HG03175 (cell line): ENCODE measurements at regions not wholly inside any gene's neighbourhood (a gene's known extent, or its start where the extent isn't known, plus 50 kb on each side); places are given as distances from the start of the nearest gene placed in this dataset.

ENCODE experiments used
- ATAC-seq: cut with Tn5 transposase; IDR thresholded peaks from one replicate; pipeline ENCODE4 v1.9.1; 2021; ENCODE audit warnings: mild to moderate bottlenecking, moderate library complexity; ENCODE audit not compliant: unreplicated experiment

DNA sequence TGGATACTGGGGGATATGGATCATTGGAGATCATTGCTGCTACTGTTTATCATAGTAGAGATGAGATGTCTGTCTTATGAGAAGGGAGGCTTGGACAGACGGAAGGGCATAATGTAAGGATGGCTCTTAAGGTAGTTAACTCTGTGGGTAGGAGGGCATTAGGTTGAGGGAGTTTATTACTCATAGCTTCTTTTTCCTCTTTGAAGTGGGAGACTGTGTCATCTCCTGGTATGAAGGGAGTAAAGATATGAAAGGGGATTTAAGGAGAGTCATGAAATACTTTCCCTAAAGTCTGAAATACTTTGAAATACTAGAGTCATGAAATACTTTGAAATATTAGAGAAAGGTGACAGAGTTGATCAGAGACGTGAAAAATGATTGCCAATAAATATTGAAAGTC lies 255.5 kb upstream of the PITX2 start:
- ATAC-seq: no peak

GRCh38 chr4:110878956-110879355 lies 256.1 kb upstream of the PITX2 start:
- ATAC-seq: no peak

- ATAC-seq: no peak
Observed at GRCh38 chr4:110886270-110886669, 263.4 kb upstream of the PITX2 start.

DNA sequence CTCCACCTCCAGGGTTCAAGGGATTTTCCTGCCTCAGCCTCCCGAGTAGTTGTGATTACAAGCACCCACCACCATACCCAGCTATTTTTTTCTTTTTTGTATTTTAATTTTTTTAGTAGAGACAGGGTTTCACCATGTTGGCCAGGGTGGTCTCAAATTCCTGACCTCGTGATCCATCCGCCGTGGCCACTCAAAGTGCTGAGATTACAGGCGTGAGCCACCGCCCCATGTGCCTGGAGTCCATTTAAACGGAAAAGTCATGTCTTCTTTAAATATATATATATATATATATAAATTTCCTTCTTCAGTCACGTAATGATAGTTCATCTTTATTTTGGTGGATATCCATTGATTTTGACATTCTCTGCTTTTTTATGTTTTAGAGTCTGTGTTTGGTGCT lies 264.0 kb upstream of the PITX2 start:
- no peak for ATAC-seq

DNA sequence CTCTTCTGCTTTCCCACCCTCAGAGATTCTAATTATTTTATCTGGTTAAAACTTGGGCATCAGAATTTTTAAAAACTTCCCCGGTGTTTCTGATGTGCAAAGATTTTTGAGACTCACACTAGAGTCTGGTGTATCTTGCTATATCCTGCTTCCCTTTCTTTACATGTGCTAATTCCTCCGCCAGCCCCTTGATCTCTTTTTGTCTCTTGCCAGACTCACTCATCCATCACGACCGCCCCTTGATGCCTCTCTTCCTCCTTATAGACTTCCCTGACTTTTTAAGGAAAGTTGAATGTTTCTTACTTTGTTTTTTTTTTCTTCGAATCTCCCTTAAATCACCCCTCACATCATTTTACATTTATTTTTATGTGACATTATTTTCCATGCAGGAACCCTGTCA lies 274.9 kb upstream of the PITX2 start:
- no peak for ATAC-seq

GRCh38 chr4:110898290-110898689 lies 275.4 kb upstream of the PITX2 start:
- peak; percentile 86 for ATAC-seq

DNA sequence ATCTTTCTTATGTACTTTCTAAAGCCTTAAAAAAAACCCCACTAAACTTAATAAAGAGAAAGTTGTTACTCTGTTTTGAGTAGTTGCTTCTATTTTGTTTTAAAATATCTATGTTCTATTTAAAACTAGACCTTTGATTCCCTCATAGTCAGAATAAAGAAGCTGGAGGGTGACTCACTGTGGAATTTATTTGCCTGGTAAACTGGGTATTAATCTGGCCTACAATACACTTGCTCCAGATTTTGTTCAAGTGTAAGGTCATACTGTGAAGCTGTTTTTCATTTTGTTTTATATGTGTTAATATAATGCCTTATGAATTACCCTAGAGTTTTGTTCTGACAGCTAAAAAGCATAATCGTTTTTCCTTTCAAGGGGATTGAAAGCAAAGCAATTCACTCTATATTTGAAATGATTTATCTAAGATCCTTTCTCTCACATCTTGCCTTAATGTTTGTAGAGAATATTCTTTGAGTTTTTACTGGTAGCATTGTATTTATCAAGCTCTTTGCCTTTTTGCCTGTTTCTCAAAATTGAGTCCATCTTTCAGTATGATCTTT lies 277.4 kb upstream of the PITX2 start:
- ATAC-seq: no peak

GRCh38 chr4:110902500-110902899 lies 279.6 kb upstream of the PITX2 start:
- no peak for ATAC-seq

DNA sequence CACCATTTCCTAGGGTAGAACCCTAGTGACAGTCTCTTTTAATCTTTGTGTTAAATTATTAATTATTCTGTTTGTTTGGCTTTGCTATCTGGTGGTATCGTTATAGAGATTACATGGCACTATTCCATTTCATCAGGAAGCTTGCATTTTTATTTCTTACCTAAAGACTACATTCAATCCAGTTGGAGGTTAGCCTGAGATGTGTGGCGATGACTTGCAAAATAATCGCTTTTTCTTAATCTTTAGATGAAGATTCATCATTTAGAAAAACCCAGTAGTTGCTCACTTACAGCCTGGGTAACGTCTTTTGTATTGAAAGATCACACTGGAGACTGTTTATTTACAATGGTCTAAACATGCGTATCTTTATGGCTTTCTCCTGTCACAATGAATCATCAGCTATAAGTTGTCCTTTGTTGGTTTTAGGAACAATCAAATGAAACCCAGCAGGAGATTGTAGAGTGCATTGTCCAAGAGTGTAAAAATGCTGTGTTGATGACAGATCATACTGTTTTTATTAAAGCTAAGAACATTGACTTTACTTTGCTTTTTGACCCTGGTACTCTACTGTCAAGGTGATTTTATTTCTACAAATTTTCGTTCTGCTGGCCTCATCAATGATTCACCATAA lies 281.7 kb upstream of the PITX2 start:
- ATAC-seq: no peak

- ATAC-seq: no peak
Observed at GRCh38 chr4:110905367-110905766, 282.5 kb upstream of the PITX2 start.

DNA sequence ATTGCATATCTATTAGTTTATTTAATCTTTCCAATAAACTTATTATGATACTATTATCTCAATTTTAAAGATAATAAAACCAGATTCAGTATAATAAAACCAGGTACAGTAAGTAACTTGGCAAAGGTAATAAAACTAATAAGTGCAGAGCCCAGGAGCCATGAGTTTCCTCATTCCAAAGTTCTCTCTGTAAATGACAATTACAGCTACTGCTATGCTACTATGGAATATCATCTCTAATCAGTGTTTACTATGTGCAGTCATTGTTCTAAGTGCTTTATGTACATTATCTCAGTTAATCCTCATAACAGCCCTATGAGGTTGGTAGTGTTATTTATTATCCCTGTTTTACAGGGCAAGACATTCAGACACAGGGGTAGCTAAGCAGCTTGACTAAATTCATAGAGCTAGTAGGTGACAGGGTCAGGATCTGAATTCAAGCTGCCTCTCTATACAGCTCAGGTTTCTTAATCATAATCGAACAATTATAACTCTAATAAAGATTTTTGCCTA lies 285.0 kb upstream of the PITX2 start:
- ATAC-seq: no peak

DNA sequence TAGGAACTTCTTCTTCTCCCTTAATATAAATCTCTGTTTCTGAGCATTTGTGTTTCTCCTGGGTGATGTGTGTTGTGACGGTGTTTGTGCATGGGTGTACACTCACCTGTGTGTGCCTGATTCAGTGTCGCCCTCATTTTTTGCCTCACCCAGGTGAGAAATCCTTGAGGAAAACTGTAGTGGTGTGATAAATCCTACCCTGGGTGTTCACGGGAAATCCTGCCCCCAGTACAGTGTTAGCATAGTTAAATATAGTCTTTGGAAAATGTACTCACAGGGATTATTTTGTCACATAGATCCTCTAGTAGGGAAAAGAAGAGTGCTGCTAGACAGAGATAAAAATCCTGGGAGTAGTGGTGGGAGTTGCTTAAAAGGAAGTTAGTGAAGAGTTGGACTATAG lies 291.9 kb upstream of the PITX2 start:
- ATAC-seq: no peak

- ATAC-seq: no peak
Observed at GRCh38 chr4:110915301-110915700, 292.4 kb upstream of the PITX2 start.

DNA sequence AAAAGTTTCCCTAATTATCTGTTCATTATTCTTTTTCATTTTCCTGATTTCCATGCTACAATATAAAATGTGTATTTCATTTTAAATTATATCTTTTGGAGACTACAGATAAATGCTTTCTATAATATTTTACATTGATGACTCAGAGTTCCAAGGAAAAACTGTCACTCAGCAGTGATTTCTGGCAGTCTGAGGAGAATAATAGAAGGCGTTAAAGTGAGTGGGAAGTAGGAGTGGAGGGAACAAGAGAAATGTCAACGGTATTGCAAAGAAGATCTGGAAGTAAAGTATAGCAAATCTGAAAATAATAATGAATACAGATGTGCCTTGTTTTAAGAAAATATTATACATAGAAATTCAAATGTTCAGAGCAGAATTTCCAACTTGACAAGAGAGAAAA lies 293.6 kb upstream of the PITX2 start:
- ATAC-seq: no peak

GRCh38 chr4:110917835-110918234 lies 295.0 kb upstream of the PITX2 start:
- no peak for ATAC-seq

GRCh38 chr4:110920990-110921389 lies 298.1 kb upstream of the PITX2 start:
- ATAC-seq: no peak

DNA sequence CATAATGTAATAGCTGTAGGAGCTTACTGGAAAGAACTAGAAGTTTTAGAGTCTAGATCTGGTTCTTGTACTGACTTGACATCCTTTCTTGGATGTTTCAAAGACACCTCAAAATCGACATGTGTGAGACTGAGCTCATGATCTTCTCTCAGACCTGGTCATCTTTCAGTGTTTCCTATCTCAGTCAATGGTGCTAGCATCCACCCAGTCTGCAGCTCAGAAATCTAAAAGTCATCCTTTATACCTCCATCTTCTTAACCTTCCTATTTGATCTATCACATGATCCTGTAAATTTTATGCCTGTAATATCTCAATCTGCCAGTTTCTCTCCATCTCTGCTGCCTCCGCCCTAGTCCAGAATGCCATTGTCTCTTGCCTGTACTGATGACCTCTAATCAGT lies 301.9 kb upstream of the PITX2 start:
- no peak for ATAC-seq

DNA sequence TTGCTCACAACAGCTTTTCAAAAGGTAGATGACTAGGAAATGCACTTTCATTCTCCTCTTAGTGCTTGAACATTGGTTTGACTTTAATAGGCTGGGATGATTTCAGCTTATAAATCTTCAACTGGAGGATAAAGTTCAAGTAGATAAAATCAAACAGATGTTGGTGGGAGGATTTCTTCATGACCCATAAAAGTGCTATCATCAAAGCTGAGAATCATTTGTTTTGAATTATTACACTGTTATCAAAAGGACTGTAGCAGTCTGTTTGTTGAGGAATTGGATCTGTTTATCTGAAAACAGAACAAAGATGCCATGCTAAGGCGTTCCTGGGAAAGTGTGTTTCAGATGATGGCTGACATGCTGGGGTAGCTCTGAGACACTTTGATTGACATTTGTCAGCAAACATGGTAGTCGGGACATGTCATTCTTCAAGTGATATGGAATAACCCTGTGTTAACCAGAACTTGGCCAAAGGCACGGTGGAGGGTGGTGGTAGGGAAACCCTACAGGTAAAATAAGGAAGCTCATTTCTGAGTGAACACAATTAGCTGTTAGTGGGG lies 304.0 kb upstream of the PITX2 start:
- no peak for ATAC-seq

- no peak for ATAC-seq
Observed at GRCh38 chr4:110933341-110933740, 310.5 kb upstream of the PITX2 start.

GRCh38 chr4:110944501-110944900 lies 321.6 kb upstream of the PITX2 start:
- no peak for ATAC-seq

DNA sequence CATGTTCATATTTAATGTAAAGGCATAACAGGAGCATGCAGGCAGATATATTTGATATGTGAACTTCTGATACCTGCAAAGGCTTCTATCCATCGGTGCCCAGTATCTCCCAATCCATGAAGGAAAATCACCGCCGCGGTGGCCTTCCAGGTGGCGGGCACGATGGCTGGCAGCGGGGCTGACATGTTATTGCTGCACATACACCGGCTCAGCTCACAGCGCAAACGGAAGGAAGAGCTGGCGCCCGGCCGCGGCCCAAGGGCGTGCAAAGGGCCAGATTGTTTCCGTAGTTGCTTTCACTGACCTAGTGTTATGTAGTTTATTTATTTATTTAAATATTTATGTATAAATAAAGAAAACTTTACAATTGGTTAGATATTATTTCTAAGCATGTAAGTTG lies 322.7 kb upstream of the PITX2 start:
- no peak for ATAC-seq

DNA sequence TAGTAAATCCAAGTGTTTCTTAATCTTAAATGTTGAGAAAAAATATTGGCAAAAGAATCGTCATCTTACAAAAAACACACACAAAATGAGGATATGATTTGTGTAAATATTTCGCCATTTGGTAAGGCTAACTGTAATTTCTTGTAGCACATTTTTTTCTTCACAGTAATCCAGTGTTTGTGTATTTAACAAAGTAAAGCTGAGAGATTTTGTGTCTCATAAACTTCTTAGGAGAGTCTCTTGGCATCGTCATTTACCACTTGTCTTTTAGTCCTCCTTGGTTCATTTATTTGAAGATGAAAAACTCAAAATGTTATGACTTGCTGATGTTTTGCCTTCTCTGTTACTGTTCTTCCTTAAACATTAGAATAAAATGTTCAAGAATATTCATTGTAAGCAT lies 326.7 kb upstream of the PITX2 start:
- ATAC-seq: no peak

DNA sequence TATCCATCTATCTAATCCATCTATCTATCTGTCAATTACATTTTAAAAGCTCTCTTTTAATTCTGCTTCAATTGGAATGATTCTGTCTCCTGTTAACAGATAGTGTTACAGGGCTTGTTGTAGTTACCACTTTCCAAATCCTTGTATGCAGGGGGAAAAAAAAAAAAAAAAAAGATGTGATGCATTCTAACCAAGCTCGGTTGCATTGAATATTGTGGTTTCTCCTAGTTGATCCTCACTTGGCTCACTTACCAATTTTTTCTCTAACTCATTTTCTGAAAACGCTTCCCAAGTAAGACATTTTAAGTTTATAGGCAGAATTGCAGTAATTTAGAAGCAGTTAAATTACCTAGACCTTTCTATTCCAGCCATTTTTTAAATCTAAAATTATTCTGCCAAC lies 327.9 kb upstream of the PITX2 start:
- no peak for ATAC-seq
